Activated T-cell treated with anti-CD3 and anti-CD28 coated beads, Interleukin-2, amount 50 U/mL, for 48 hours (primary cell): ENCODE measurements at regions not wholly inside any gene's neighbourhood (a gene's known extent, or its start where the extent isn't known, plus 50 kb on each side); places are given as distances from the start of the nearest gene placed in this dataset.

Source experiments
- DNase-seq, 2 experiments: peaks; one replicate each; pipeline ENCODE4 v3.0.0-alpha.2; 2020

- DNase-seq: no peak
These were observed 344.9 kb upstream of the MKI67 start for GRCh38 chr10:128471151-128471550.

GRCh38 chr10:128472196-128472595 is 346.0 kb upstream of the MKI67 start:
- no peak for DNase-seq

- no peak for DNase-seq
These were observed 347.2 kb upstream of the MKI67 start for GRCh38 chr10:128473396-128473795.

- no peak for DNase-seq
These were observed 347.7 kb upstream of the MKI67 start for GRCh38 chr10:128473911-128474310.

- no peak for DNase-seq
These were observed 348.3 kb upstream of the MKI67 start for GRCh38 chr10:128474571-128474970.

- no peak for DNase-seq
These were observed 349.6 kb upstream of the MKI67 start for GRCh38 chr10:128475686-128476367.

- DNase-seq: no peak
These were observed 350.1 kb upstream of the MKI67 start for GRCh38 chr10:128476368-128476725.

GRCh38 chr10:128476845-128477244 is 350.6 kb upstream of the MKI67 start:
- DNase-seq: no peak

- no peak for DNase-seq
These were observed 354.4 kb upstream of the MKI67 start for GRCh38 chr10:128480601-128481000.

GRCh38 chr10:128481152-128481840 is 355.1 kb upstream of the MKI67 start:
- DNase-seq: no peak

- no peak for DNase-seq
These were observed 355.8 kb upstream of the MKI67 start for GRCh38 chr10:128482052-128482451.

GRCh38 chr10:128483216-128483615 is 357.0 kb upstream of the MKI67 start:
- no peak for DNase-seq

GRCh38 chr10:128484041-128484440 is 357.8 kb upstream of the MKI67 start:
- no peak for DNase-seq

GRCh38 chr10:128485701-128486235 is 359.5 kb upstream of the MKI67 start:
- DNase-seq: no peak

- no peak for DNase-seq
These were observed 361.3 kb upstream of the MKI67 start for GRCh38 chr10:128487517-128487916.

- no peak for DNase-seq
These were observed 363.4 kb upstream of the MKI67 start for GRCh38 chr10:128489324-128490247.

- no peak for DNase-seq
These were observed 365.5 kb upstream of the MKI67 start for GRCh38 chr10:128491686-128492085.

- no peak for DNase-seq
These were observed 367.6 kb upstream of the MKI67 start for GRCh38 chr10:128493811-128494210.

GRCh38 chr10:128494665-128495064 is 368.4 kb upstream of the MKI67 start:
- DNase-seq: no peak

GRCh38 chr10:128497660-128498377 is 371.6 kb upstream of the MKI67 start:
- DNase-seq: no peak

GRCh38 chr10:128498378-128498730 is 372.1 kb upstream of the MKI67 start:
- DNase-seq: no peak

GRCh38 chr10:128498746-128499145 is 372.5 kb upstream of the MKI67 start:
- DNase-seq: no peak

GRCh38 chr10:128499486-128499885 is 373.3 kb upstream of the MKI67 start:
- DNase-seq: no peak
